Upper lobe of left lung (tissue), 6 donors: ENCODE measurements at regions not wholly inside any gene's neighbourhood (a gene's known extent, or its start where the extent isn't known, plus 50 kb on each side); places are given as distances from the start of the nearest gene placed in this dataset.

Experiments used
- ATAC-seq, 2 donors: fragments of 200-7000 bp; cut with Tn5 transposase; one replicate each; pipeline ENCODE4 v1.9.1; 2022; ENCODE audit warnings: mild to moderate bottlenecking in 2 of 2, moderate library complexity in 2 of 2; ENCODE audit not compliant: low FRiP score in 2 of 2
- DNase-seq, 2 donors: peaks; one replicate each; pipeline ENCODE4 v3.0.0-alpha.2; 2019 to 2020
- H3K27ac ChIP-seq, 4 donors: fragments of 200-600 bp; sonication (generic); one replicate each; pipeline ENCODE4 v1.5.1; 2016 to 2019
- H3K27me3 ChIP-seq, 4 donors: fragments of 200-600 bp; sonication (generic); one replicate each; pipeline ENCODE4 v1.5.1; 2017 to 2019
- H3K36me3 ChIP-seq, 4 donors: fragments of 200-600 bp; sonication (generic); one replicate each; pipeline ENCODE4 v1.5.1; 2016 to 2019
- H3K4me1 ChIP-seq, 4 donors: fragments of 200-600 bp; sonication (generic); one replicate each; pipeline ENCODE4 v1.5.1; 2018 to 2019
- H3K4me3 ChIP-seq, 4 donors: fragments of 200-600 bp; sonication (generic); one replicate each; pipeline ENCODE4 v1.5.1; 2017 to 2019; ENCODE audit warnings: mild to moderate bottlenecking in 2 of 4, moderate library complexity in 1 of 4
- H3K9me3 ChIP-seq, 4 donors: fragments of 200-600 bp; sonication (generic); one replicate each; pipeline ENCODE4 v1.5.1; 2018 to 2019
- CTCF ChIP-seq, 6 experiments: fragments of 450-650 bp in 4 of 6; fragments of 200-600 bp in 2 of 6; sonication (generic) in 2 of 6; IDR thresholded peaks; one replicate each; pipeline ENCODE4 v1.5.1; 2016 to 2019; ENCODE audit warnings: antibody characterized with exemption in 6 of 6
- EP300 ChIP-seq, 4 donors: sonication (generic); formaldehyde crosslinking; IDR thresholded peaks; one replicate each; pipeline ENCODE4 v1.5.1; 2017; ENCODE audit warnings: antibody characterized with exemption in 4 of 4, control low read depth in 2 of 4
- POLR2A ChIP-seq, 4 donors: fragments of 450-650 bp; IDR thresholded peaks; one replicate each; pipeline ENCODE4 v1.5.1; 2016 to 2017; ENCODE audit warnings: antibody characterized with exemption in 4 of 4, mild to moderate bottlenecking in 2 of 4
- POLR2AphosphoS5 ChIP-seq, 2 donors: sonication (generic); formaldehyde crosslinking; IDR thresholded peaks; one replicate each; pipeline ENCODE4 v1.5.1; 2017; ENCODE audit warnings: antibody characterized with exemption in 2 of 2
- WGBS, 2 donors: methylation state at CpG; one replicate each; pipeline ENCODE4 v1.1.5; 2017 to 2018; 5-methylcytosine and 5-hydroxymethylcytosine counted together
- donor health status: DM: no; HTN: no; CAD: no; lungs with moderate emphysema.
- donor health status: DM: no; HTN: yes; CAD: no; lungs with severe emphysema.

GRCh38 chr7:43034535-43035002 is 77.9 kb upstream of the HECW1 start:
- Histone ChIP-seq H3K9me3 (no peaks in the 10 kb centered on the region), H3K36me3 (no peaks in the 10 kb centered on the region), H3K27me3 (no peaks in the 10 kb centered on the region), H3K27ac (no peak overlapping the region), H3K4me1 (no peaks in the 10 kb centered on the region), H3K4me3 (no peak overlapping the region)
- WGBS, 2 donors = 77 to 84% methylated on average over 4 of the region's 4 CpGs
- DNase-seq (no peak), ATAC-seq (no peak)
- no peak for TF ChIP-seq EP300 (IDR thresholded peaks at IDR 0.05)
- TF ChIP-seq POLR2A (IDR thresholded peaks at IDR 0.05) = no peak
- TF ChIP-seq CTCF (IDR thresholded peaks at IDR 0.05) = no peak
- no peak for TF ChIP-seq POLR2AphosphoS5 (IDR thresholded peaks at IDR 0.05)

- H3K36me3 ChIP-seq = no peaks in the 10 kb centered on the region
- H3K4me3 ChIP-seq = no peak overlapping the region
These were observed 74.9 kb upstream of the HECW1 start for GRCh38 chr7:43037531-43037930.

GRCh38 chr7:43038254-43038653 is 74.2 kb upstream of the HECW1 start:
- H3K27ac ChIP-seq = no peak overlapping the region
- no peak overlapping the region for H3K4me3 ChIP-seq
- H3K9me3 ChIP-seq = no peaks in the 10 kb centered on the region
- WGBS, 2 donors = 73 to 81% methylated on average over 3 of the region's 3 CpGs
- H3K27me3 ChIP-seq = no peaks in the 10 kb centered on the region
- ATAC-seq (no peak), DNase-seq (no peak)
- H3K36me3 ChIP-seq = no peaks in the 10 kb centered on the region
- no peak for TF ChIP-seq EP300 (IDR thresholded peaks at IDR 0.05)
- no peak for TF ChIP-seq POLR2A (IDR thresholded peaks at IDR 0.05)
- no peak for TF ChIP-seq CTCF (IDR thresholded peaks at IDR 0.05)
- no peaks in the 10 kb centered on the region for H3K4me1 ChIP-seq

More at GRCh38 chr7:43037531-43037930, 74.9 kb upstream of the HECW1 start:
- Histone ChIP-seq H3K27me3 (no peaks in the 10 kb centered on the region), H3K27ac (no peak overlapping the region), H3K4me1 (no peaks in the 10 kb centered on the region), H3K9me3 (no peaks in the 10 kb centered on the region)
- 80 to 84% methylated on average over 4 of the region's 4 CpGs for WGBS, 2 donors
- ATAC-seq (no peak), DNase-seq (no peak)
- TF ChIP-seq CTCF (IDR thresholded peaks at IDR 0.05) = no peak
- no peak for TF ChIP-seq POLR2AphosphoS5 (IDR thresholded peaks at IDR 0.05)
- no peak for TF ChIP-seq POLR2A (IDR thresholded peaks at IDR 0.05)
- no peak for TF ChIP-seq EP300 (IDR thresholded peaks at IDR 0.05)

GRCh38 chr7:43039346-43039745 is 73.1 kb upstream of the HECW1 start:
- DNase-seq = no peak
- WGBS, 2 donors = 51 to 62% methylated on average over 3 of the region's 3 CpGs

More at GRCh38 chr7:43039346-43039745, 73.1 kb upstream of the HECW1 start:
- no peak for ATAC-seq
- TF ChIP-seq POLR2A (IDR thresholded peaks at IDR 0.05) (no peak), POLR2AphosphoS5 (IDR thresholded peaks at IDR 0.05) (no peak), CTCF (IDR thresholded peaks at IDR 0.05) (no peak), EP300 (IDR thresholded peaks at IDR 0.05) (no peak)
- Histone ChIP-seq H3K4me3 (no peak overlapping the region), H3K36me3 (no peaks in the 10 kb centered on the region), H3K27ac (no peak overlapping the region), H3K27me3 (no peaks in the 10 kb centered on the region), H3K9me3 (no peaks in the 10 kb centered on the region), H3K4me1 (no peaks in the 10 kb centered on the region)
